H9 (cell line): ENCODE measurements at regions not wholly inside any gene's neighbourhood (a gene's known extent, or its start where the extent isn't known, plus 50 kb on each side); places are given as distances from the start of the nearest gene placed in this dataset.

Experiments
- DNase-seq: peaks from one replicate; pipeline ENCODE4 v3.0.0-alpha.2; 2017
- H2AFZ ChIP-seq: one replicate; pipeline ENCODE4 v1.6.1; 2013; ENCODE audit warnings: mild to moderate bottlenecking, low read length, control low read depth, moderate library complexity
- H2AK5ac ChIP-seq: 2 replicates; pipeline ENCODE4 v1.6.1; 2013; ENCODE audit warnings: low read length, control low read depth, mixed read lengths; ENCODE audit not compliant: insufficient read length
- H2BK120ac ChIP-seq: one replicate; pipeline ENCODE4 v1.6.1; 2013; ENCODE audit warnings: low read depth, mild to moderate bottlenecking, low read length, control low read depth, inconsistent platforms; ENCODE audit not compliant: poor library complexity, severe bottlenecking
- H2BK12ac ChIP-seq: 2 replicates; pipeline ENCODE4 v1.6.1; 2013; ENCODE audit warnings: low read length, control low read depth, mixed read lengths, low read depth; ENCODE audit not compliant: insufficient read length
- H2BK15ac ChIP-seq: 2 replicates; pipeline ENCODE4 v1.6.1; 2013; ENCODE audit warnings: low read depth, low read length, control low read depth
- H2BK20ac ChIP-seq: one replicate; pipeline ENCODE4 v1.6.1; 2013; ENCODE audit warnings: low read depth, mild to moderate bottlenecking, low read length, control low read depth, inconsistent platforms; ENCODE audit not compliant: poor library complexity, severe bottlenecking
- H2BK5ac ChIP-seq: 2 replicates; pipeline ENCODE4 v1.6.1; 2013; ENCODE audit warnings: low read length, control low read depth, mixed read lengths; ENCODE audit not compliant: insufficient read length
- H3K14ac ChIP-seq: 2 replicates; pipeline ENCODE4 v1.6.1; 2013; ENCODE audit warnings: low read length, control low read depth; ENCODE audit not compliant: insufficient read depth
- H3K18ac ChIP-seq: 2 replicates; pipeline ENCODE4 v1.6.1; 2013; ENCODE audit warnings: low read depth, mild to moderate bottlenecking, mixed read lengths, low read length, control low read depth; ENCODE audit not compliant: insufficient read length
- H3K23ac ChIP-seq: 2 replicates; pipeline ENCODE4 v1.6.1; 2013; ENCODE audit warnings: low read length, control low read depth, mixed read lengths, low read depth; ENCODE audit not compliant: insufficient read length
- H3K23me2 ChIP-seq: 2 replicates; pipeline ENCODE4 v1.6.1; 2013; ENCODE audit warnings: low read depth, mild to moderate bottlenecking, mixed read lengths, low read length, control low read depth; ENCODE audit not compliant: insufficient read length, poor library complexity, severe bottlenecking
- H3K27ac ChIP-seq: 2 replicates; pipeline ENCODE4 v1.5.1; 2013; ENCODE audit warnings: low read length, control low read depth, mixed read lengths, low read depth; ENCODE audit not compliant: insufficient read length
- H3K27me3 ChIP-seq: 2 replicates; pipeline ENCODE4 v1.6.1; 2013; ENCODE audit warnings: low read length, control low read depth, inconsistent platforms; ENCODE audit not compliant: insufficient read depth
- H3K4ac ChIP-seq: 2 replicates; pipeline ENCODE4 v1.6.1; 2013; ENCODE audit warnings: low read depth, mild to moderate bottlenecking, control low read depth, inconsistent platforms, low read length, moderate library complexity
- H3K4me1 ChIP-seq: 2 replicates; pipeline ENCODE4 v1.6.1; 2013; ENCODE audit warnings: low read length, control low read depth, inconsistent platforms; ENCODE audit not compliant: insufficient read depth
- H3K4me2 ChIP-seq: 2 replicates; pipeline ENCODE4 v1.6.1; 2013; ENCODE audit warnings: low read length, control low read depth, mixed read lengths; ENCODE audit not compliant: insufficient read length, insufficient read depth
- H3K56ac ChIP-seq: 2 replicates; pipeline ENCODE4 v1.6.1; 2013; ENCODE audit warnings: low read depth, mild to moderate bottlenecking, mixed read lengths, low read length, control low read depth; ENCODE audit not compliant: insufficient read length
- H3K79me1 ChIP-seq: 2 replicates; pipeline ENCODE4 v1.6.1; 2013; ENCODE audit warnings: low read depth, mild to moderate bottlenecking, moderate library complexity, low read length, control low read depth, inconsistent platforms; ENCODE audit not compliant: insufficient read depth, poor library complexity, severe bottlenecking
- H3K79me2 ChIP-seq: 2 replicates; pipeline ENCODE4 v1.6.1; 2013; ENCODE audit warnings: low read length, control low read depth, inconsistent platforms; ENCODE audit not compliant: insufficient read depth
- H3K9ac ChIP-seq: 2 replicates; pipeline ENCODE4 v1.6.1; 2013; ENCODE audit warnings: low read length, control low read depth, mixed read lengths; ENCODE audit not compliant: insufficient read length; ENCODE audit errors: extremely low read depth
- H3K9me3 ChIP-seq: one replicate; pipeline ENCODE4 v1.6.1; 2013; ENCODE audit warnings: low read depth, low read length, inconsistent platforms; ENCODE audit not compliant: control insufficient read depth
- H3T11ph ChIP-seq: one replicate; pipeline ENCODE4 v1.6.1; 2013; ENCODE audit warnings: mild to moderate bottlenecking, low read length, control low read depth, inconsistent platforms
- H4K20me1 ChIP-seq: one replicate; pipeline ENCODE4 v1.6.1; 2013; ENCODE audit not compliant: control insufficient read depth, insufficient read length, insufficient read depth
- H4K5ac ChIP-seq: 2 replicates; pipeline ENCODE4 v1.6.1; 2013; ENCODE audit warnings: low read depth, mild to moderate bottlenecking, mixed read lengths, low read length, control low read depth; ENCODE audit not compliant: insufficient read length
- H4K8ac ChIP-seq: replicated peaks from 2 replicates; pipeline ENCODE4 v1.6.1; 2013; ENCODE audit warnings: low read length, control low read depth, mixed read lengths, low read depth; ENCODE audit not compliant: insufficient read length
- H4K91ac ChIP-seq: 2 replicates; pipeline ENCODE4 v1.6.1; 2013; ENCODE audit warnings: low read depth, mild to moderate bottlenecking, moderate library complexity, mixed read lengths, low read length, control low read depth; ENCODE audit not compliant: insufficient read length
- H3K27ac Mint-ChIP-seq, 3 experiments: 2 replicates in 2 of 3; 3 replicates in 1 of 3; pipeline ENCODE4 v1.8.0; 2020 to 2021; ENCODE audit warnings: mixed read lengths in 3 of 3, mild to moderate bottlenecking in 1 of 3, moderate library complexity in 1 of 3
- H3K27me3 Mint-ChIP-seq: 2 replicates; pipeline ENCODE4 v1.8.0; 2021; ENCODE audit warnings: low read depth, mild to moderate bottlenecking, moderate library complexity, mixed read lengths
- H3K36me3 Mint-ChIP-seq, 3 experiments: 2 replicates in 2 of 3; 3 replicates in 1 of 3; pipeline ENCODE4 v1.8.0; 2020 to 2021; ENCODE audit warnings: low read depth in 3 of 3, mixed read lengths in 3 of 3; ENCODE audit not compliant: insufficient read depth in 1 of 3
- H3K4me1 Mint-ChIP-seq, 2 experiments: 2 replicates each; pipeline ENCODE4 v1.8.0; 2020; ENCODE audit warnings: mixed read lengths in 2 of 2
- H3K4me3 Mint-ChIP-seq, 2 experiments: 2 replicates in 1 of 2; 3 replicates in 1 of 2; pipeline ENCODE4 v1.8.0; 2020 to 2021; ENCODE audit warnings: mild to moderate bottlenecking in 2 of 2, mixed read lengths in 2 of 2, moderate library complexity in 1 of 2
- H3K9me3 Mint-ChIP-seq, 2 experiments: 2 replicates in 1 of 2; 3 replicates in 1 of 2; pipeline ENCODE4 v1.8.0; 2020; ENCODE audit warnings: mild to moderate bottlenecking in 2 of 2, mixed read lengths in 2 of 2, moderate library complexity in 1 of 2
- CTCF ChIP-seq: fragments of 200-600 bp; sonication (generic); conservative IDR thresholded peaks from 3 replicates; pipeline ENCODE4 v1.8.0; 2021; ENCODE audit warnings: antibody characterized with exemption, mild to moderate bottlenecking
- WGBS: extraction: QIAGEN DNeasy Blood & Tissue Kit; methylation state at CpG from one replicate; pipeline ENCODE4 v1.1.7; 2013; ENCODE audit warnings: missing lambda C conversion rate, low lambda C conversion rate, mixed read lengths; ENCODE audit not compliant: insufficient read length; ENCODE audit errors: extremely low coverage; 5-methylcytosine and 5-hydroxymethylcytosine counted together

- no peak overlapping the region for H3K27ac Mint-ChIP-seq
- DNase-seq: no peak
Measured at GRCh38 chr4:175339100-175339707, 421.0 kb downstream of the ADAM29 start.

More at GRCh38 chr4:175339100-175339707, 421.0 kb downstream of the ADAM29 start:
- Histone ChIP-seq H3K9me3 (no peaks in the 10 kb centered on the region), H3K56ac (no peak overlapping the region), H2AK5ac (no peak overlapping the region), H4K20me1 (no peaks in the 10 kb centered on the region), H4K91ac (no peak overlapping the region), H2BK120ac (no peak overlapping the region), H3K23ac (no peak overlapping the region), H3K27me3 (no peaks in the 10 kb centered on the region), H2BK15ac (no peak overlapping the region), H3K4ac (no peak overlapping the region), H4K5ac (no peak overlapping the region), H3K23me2 (no peaks in the 10 kb centered on the region), H3K79me1 (no peaks in the 10 kb centered on the region), H3K4me1 (no peaks in the 10 kb centered on the region), H3K14ac (no peak overlapping the region), H2BK5ac (no peak overlapping the region), H2AFZ (no peak overlapping the region), H3K18ac (no peak overlapping the region), H3K4me2 (no peak overlapping the region), H3K9ac (no peak overlapping the region), H4K8ac (no peak overlapping the region), H3K79me2 (no peaks in the 10 kb centered on the region), H2BK12ac (no peak overlapping the region), H2BK20ac (no peak overlapping the region), H3T11ph (no peak overlapping the region), H3K27ac (no peak overlapping the region)
- Mint-ChIP-seq H3K4me1 (no peaks in the 10 kb centered on the region), H3K36me3 (peaks cover 3 to 6% (median 5%) of the 10 kb centered on the region in 3 experiments; a peak in 6 of 7 replicates), H3K27me3 (no peaks in the 10 kb centered on the region; the same call in 1 of the 2 replicates), H3K9me3 (peaks cover 6% of the 10 kb centered on the region in 2 experiments), H3K4me3 (no peak overlapping the region)
- TF ChIP-seq CTCF: no peak
- no CpG with 5 or more reads among the region's 1 CpG for WGBS
